HEK293 (cell line): ENCODE measurements at regions not wholly inside any gene's neighbourhood (a gene's known extent, or its start where the extent isn't known, plus 50 kb on each side); places are given as distances from the start of the nearest gene placed in this dataset.
A peak's percentile ranks its signal among the peaks of the same experiment; 100 is the strongest.

ENCODE experiments used
- CTCF ChIA-PET: fragments of 350-600 bp; formaldehyde crosslinking; extraction: SDS; loops from one replicate; lab custom pipeline; 2021; ENCODE audit warnings: antibody characterized with exemption; lab: Yijun Ruan, JAX
- POLR2A ChIA-PET: fragments of 300-600 bp; formaldehyde crosslinking; extraction: SDS; loops from one replicate; lab custom pipeline; 2020; ENCODE audit warnings: antibody characterized with exemption, inconsistent platforms; lab: Yijun Ruan, JAX
- H3K27ac ChIP-seq: fragments of 200-500 bp; sonication (Bioruptor generic); 2 replicates; pipeline ENCODE4 v1.5.1; 2014; ENCODE audit warnings: low read depth, low read length, control low read depth, inconsistent platforms; ENCODE audit errors: extremely low read depth
- H3K36me3 ChIP-seq, 2 experiments: fragments of 200-500 bp in 1 of 2; sonication (Bioruptor generic) in 1 of 2; 1 replicate in 1 of 2; 2 replicates in 1 of 2; pipeline ENCODE4 v1.5.1; 2014 to 2017; ENCODE audit warnings: inconsistent platforms in 2 of 2, low read length in 2 of 2; ENCODE audit not compliant: control insufficient read depth in 2 of 2, insufficient read depth in 1 of 2
- H3K4me1 ChIP-seq: fragments of 200-500 bp; sonication (Bioruptor generic); 2 replicates; pipeline ENCODE4 v1.5.1; 2014; ENCODE audit warnings: mild to moderate bottlenecking, low read length, inconsistent platforms; ENCODE audit not compliant: control insufficient read depth, insufficient read depth
- H3K4me3 ChIP-seq: 2 replicates; pipeline ENCODE4 v1.5.1; 2011; ENCODE audit warnings: low read depth, mild to moderate bottlenecking, control low read depth, low read length, moderate library complexity
- H3K9me3 ChIP-seq: fragments of 200-500 bp; sonication (Bioruptor generic); 2 replicates; pipeline ENCODE4 v1.5.1; 2014; ENCODE audit warnings: low read depth, low read length, inconsistent platforms; ENCODE audit not compliant: control insufficient read depth, insufficient read depth
- EGR2 ChIP-seq: fragments of 450-650 bp; formaldehyde crosslinking; IDR thresholded peaks from 2 replicates; pipeline ENCODE4 v1.5.1; 2016; ENCODE audit warnings: low read depth, missing biosample characterization, missing genetic modification characterization
- GLI4 ChIP-seq: fragments of 450-650 bp; formaldehyde crosslinking; IDR thresholded peaks from 2 replicates; pipeline ENCODE4 v1.5.1; 2016; ENCODE audit warnings: missing biosample characterization, missing genetic modification characterization
- IKZF3 ChIP-seq: fragments of 450-650 bp; IDR thresholded peaks from 2 replicates; pipeline ENCODE4 v1.5.0; 2018; ENCODE audit warnings: missing biosample characterization, mild to moderate bottlenecking, missing genetic modification characterization, moderate library complexity
- INSM2 ChIP-seq: fragments of 450-650 bp; formaldehyde crosslinking; IDR thresholded peaks from 2 replicates; pipeline ENCODE4 v1.5.1; 2016; ENCODE audit warnings: missing biosample characterization, missing genetic modification characterization
- KLF16 ChIP-seq: fragments of 450-650 bp; formaldehyde crosslinking; IDR thresholded peaks from 2 replicates; pipeline ENCODE4 v1.5.1; 2017; ENCODE audit warnings: missing biosample characterization, missing genetic modification characterization
- TRIM28 ChIP-seq: IDR thresholded peaks from 2 replicates; pipeline ENCODE4 v1.6.1; 2011; ENCODE audit warnings: low read length, control low read depth, borderline replicate concordance
- ZNF146 ChIP-seq: fragments of 450-650 bp; formaldehyde crosslinking; IDR thresholded peaks from 2 replicates; pipeline ENCODE4 v1.5.1; 2016; ENCODE audit warnings: missing biosample characterization, missing genetic modification characterization
- ZNF239 ChIP-seq: fragments of 450-650 bp; formaldehyde crosslinking; IDR thresholded peaks from 2 replicates; pipeline ENCODE4 v1.5.1; 2016; ENCODE audit warnings: missing biosample characterization, missing genetic modification characterization
- ZNF362 ChIP-seq: fragments of 450-650 bp; formaldehyde crosslinking; IDR thresholded peaks from 2 replicates; pipeline ENCODE4 v1.5.1; 2016; ENCODE audit warnings: missing biosample characterization, missing genetic modification characterization
- ZNF398 ChIP-seq: fragments of 450-650 bp; formaldehyde crosslinking; IDR thresholded peaks from 2 replicates; pipeline ENCODE4 v1.5.1; 2017; ENCODE audit warnings: missing biosample characterization, missing genetic modification characterization
- ZNF549 ChIP-seq: fragments of 450-650 bp; IDR thresholded peaks from 2 replicates; pipeline ENCODE4 v1.5.1; 2018; ENCODE audit warnings: missing biosample characterization, missing genetic modification characterization, mild to moderate bottlenecking, inconsistent platforms, moderate library complexity
- ZNF658 ChIP-seq: fragments of 450-650 bp; formaldehyde crosslinking; IDR thresholded peaks from 2 replicates; pipeline ENCODE4; 2016; ENCODE audit warnings: missing biosample characterization, missing genetic modification characterization
- ZNF660 ChIP-seq: fragments of 450-650 bp; IDR thresholded peaks from 2 replicates; pipeline ENCODE4 v1.5.1; 2018; ENCODE audit warnings: missing biosample characterization, mild to moderate bottlenecking, missing genetic modification characterization
- ZNF701 ChIP-seq: fragments of 450-650 bp; formaldehyde crosslinking; IDR thresholded peaks from 2 replicates; pipeline ENCODE4 v1.5.1; 2016; ENCODE audit warnings: missing biosample characterization, missing genetic modification characterization
- ZNF768 ChIP-seq: fragments of 450-650 bp; formaldehyde crosslinking; IDR thresholded peaks from 2 replicates; pipeline ENCODE4 v1.5.1; 2018; ENCODE audit warnings: missing biosample characterization, mild to moderate bottlenecking, missing genetic modification characterization
- ZSCAN30 ChIP-seq: fragments of 450-650 bp; IDR thresholded peaks from 2 replicates; pipeline ENCODE4 v1.5.1; 2018; ENCODE audit warnings: missing biosample characterization, mild to moderate bottlenecking, missing genetic modification characterization, moderate library complexity
- TF ChIP-seq, protein P1 (sequence below): fragments of 450-650 bp; formaldehyde crosslinking; IDR thresholded peaks from 2 replicates; pipeline ENCODE4 v1.5.1; 2016; ENCODE audit warnings: missing biosample characterization, missing genetic modification characterization
- TF ChIP-seq, protein P2 (sequence below): sonication (generic); formaldehyde crosslinking; IDR thresholded peaks from 2 replicates; pipeline ENCODE4 v1.8.1; 2022; ENCODE audit warnings: mild to moderate bottlenecking, moderate library complexity, missing genetic modification reagents

GRCh38 chr3:10667269-10667668 is 148.8 kb upstream of the SLC6A11 start (continued):
- no peak for TF ChIP-seq ZNF239 (tag by site-specific recombination)
- TF ChIP-seq INSM2 (tag by site-specific recombination), result no peak
- TF ChIP-seq ZNF660 (tag by site-specific recombination), result no peak
- TF ChIP-seq ZNF549 (tag by site-specific recombination), result no peak
- TF ChIP-seq, protein P1, sequence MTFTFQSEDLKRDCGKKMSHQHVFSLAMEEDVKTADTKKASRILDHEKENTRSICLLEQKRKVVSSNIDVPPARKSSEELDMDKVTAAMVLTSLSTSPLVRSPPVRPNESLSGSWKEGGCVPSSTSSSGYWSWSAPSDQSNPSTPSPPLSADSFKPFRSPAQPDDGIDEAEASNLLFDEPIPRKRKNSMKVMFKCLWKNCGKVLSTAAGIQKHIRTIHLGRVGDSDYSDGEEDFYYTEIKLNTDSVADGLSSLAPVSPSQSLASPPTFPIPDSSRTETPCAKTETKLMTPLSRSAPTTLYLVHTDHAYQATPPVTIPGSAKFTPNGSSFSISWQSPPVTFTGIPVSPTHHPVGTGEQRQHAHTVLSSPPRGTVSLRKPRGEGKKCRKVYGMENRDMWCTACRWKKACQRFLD, result no peak

GRCh38 chr3:10667901-10668476 is 148.0 kb upstream of the SLC6A11 start:
- Histone ChIP-seq H3K9me3 (no peaks in the 10 kb centered on the region), H3K4me3 (no peak overlapping the region), H3K4me1 (no peaks in the 10 kb centered on the region), H3K27ac (no peak overlapping the region), H3K36me3 (no peaks in the 10 kb centered on the region)
- TF ChIP-seq TRIM28, result no peak
- TF ChIP-seq, protein P2, sequence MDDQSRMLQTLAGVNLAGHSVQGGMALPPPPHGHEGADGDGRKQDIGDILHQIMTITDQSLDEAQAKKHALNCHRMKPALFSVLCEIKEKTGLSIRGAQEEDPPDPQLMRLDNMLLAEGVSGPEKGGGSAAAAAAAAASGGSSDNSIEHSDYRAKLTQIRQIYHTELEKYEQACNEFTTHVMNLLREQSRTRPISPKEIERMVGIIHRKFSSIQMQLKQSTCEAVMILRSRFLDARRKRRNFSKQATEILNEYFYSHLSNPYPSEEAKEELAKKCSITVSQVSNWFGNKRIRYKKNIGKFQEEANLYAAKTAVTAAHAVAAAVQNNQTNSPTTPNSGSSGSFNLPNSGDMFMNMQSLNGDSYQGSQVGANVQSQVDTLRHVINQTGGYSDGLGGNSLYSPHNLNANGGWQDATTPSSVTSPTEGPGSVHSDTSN (CRISPR knock-in tag), result no peak
- no peak for TF ChIP-seq ZNF398 (tag by site-specific recombination)
- no peak for TF ChIP-seq ZNF658
- TF ChIP-seq ZNF701, result no peak
- no peak for TF ChIP-seq EGR2 (tag by site-specific recombination)
- no peak for TF ChIP-seq IKZF3
- no peak for TF ChIP-seq KLF16 (tag by site-specific recombination)
- TF ChIP-seq ZNF768 (tag by site-specific recombination), result 0 out of 2 replicates have a peak, but pooled peaks have one; percentile 54
- POLR2A ChIA-PET, result no interaction called here
- CTCF ChIA-PET, result no interaction called here

GRCh38 chr3:10669490-10670048 is 146.5 kb upstream of the SLC6A11 start:
- Histone ChIP-seq H3K36me3 (no peaks in the 10 kb centered on the region), H3K4me1 (no peaks in the 10 kb centered on the region), H3K27ac (no peak overlapping the region), H3K4me3 (no peak overlapping the region), H3K9me3 (no peaks in the 10 kb centered on the region)
- TF ChIP-seq GLI4 (no peak), ZNF362 (tag by site-specific recombination) (no peak), ZNF146 (tag by site-specific recombination) (no peak), ZSCAN30 (tag by site-specific recombination) (no peak)
- ChIA-PET CTCF (interaction anchor here (0.6 kb wide), 1 partner anchor 9 kb away, joined by 3 read pairs; no protein-coding TSS in a partner anchor), POLR2A (no interaction called here)
